GM19043 (cell line): ENCODE measurements at regions not wholly inside any gene's neighbourhood (a gene's known extent, or its start where the extent isn't known, plus 50 kb on each side); places are given as distances from the start of the nearest gene placed in this dataset.

Experiments
- ATAC-seq: cut with Tn5 transposase; IDR thresholded peaks from one replicate; pipeline ENCODE4 v1.9.1; 2021; ENCODE audit warnings: low read depth; ENCODE audit not compliant: unreplicated experiment

DNA sequence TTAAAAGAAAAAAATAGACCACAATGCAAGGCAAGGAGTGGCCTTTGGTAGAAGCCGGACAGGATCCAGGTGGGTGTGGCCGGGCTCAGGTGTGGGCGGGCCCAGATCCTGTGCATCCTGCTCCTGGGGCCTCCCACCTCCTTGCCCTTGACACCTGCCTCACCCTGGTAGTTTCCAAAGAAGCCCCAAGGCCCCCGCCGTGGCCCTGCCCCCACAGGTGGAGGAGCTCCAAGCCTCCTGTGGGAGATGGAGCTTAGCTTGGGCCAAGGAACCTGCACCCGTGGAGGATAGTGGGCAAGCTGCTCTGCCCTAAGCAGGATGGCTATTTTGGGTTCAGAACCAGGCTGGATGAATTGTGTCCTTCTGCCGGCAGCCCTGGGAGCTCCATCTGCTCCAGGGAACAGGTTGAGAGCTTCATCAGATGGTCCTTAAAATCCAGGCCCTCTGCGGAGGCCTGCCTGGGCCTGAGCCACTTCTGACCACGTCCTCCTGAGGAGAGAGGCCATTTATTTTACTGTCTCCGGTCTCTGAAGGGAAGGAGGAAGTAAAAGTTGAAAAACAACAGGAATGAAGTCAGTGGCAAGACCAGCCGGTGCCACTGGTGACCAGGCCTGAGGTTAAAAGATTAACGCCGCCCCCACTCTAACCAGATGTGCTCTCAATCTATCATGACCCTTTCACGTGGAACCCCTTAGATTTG is 53.9 kb upstream of the KLF13 start:
- no peak for ATAC-seq

DNA sequence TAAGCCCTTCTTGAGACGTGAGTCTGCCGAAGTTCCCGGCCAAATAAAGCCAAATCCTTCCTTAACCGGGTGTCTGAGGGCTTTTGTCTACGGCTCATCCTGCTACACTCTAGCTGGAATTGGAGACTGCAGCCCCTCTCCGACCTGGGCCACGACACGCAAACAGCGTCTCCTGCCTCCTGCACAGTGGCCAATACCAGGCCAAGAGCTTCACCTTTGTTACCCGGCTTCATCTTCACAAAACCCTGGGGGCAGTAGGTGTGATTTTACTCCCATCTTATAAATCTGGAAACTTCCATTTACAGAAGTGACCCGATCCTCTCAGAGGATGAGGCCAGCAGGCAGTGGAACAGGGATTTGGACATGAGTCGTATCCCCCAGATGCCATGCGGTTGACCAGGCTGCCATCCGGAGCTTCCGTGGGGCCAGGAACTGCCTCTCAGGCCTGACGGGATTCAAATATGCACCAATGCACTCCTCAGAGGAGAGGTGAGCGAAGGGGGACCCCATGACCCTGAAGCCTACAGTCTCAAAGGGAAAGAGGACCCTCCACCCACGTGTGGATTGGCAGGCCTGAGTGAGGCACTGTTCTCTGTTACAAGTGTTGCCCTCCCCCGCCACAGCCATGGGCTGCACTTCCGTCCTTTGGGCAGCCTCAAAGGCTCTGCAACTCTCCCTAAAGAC is 53.2 kb upstream of the KLF13 start:
- ATAC-seq: no peak

DNA sequence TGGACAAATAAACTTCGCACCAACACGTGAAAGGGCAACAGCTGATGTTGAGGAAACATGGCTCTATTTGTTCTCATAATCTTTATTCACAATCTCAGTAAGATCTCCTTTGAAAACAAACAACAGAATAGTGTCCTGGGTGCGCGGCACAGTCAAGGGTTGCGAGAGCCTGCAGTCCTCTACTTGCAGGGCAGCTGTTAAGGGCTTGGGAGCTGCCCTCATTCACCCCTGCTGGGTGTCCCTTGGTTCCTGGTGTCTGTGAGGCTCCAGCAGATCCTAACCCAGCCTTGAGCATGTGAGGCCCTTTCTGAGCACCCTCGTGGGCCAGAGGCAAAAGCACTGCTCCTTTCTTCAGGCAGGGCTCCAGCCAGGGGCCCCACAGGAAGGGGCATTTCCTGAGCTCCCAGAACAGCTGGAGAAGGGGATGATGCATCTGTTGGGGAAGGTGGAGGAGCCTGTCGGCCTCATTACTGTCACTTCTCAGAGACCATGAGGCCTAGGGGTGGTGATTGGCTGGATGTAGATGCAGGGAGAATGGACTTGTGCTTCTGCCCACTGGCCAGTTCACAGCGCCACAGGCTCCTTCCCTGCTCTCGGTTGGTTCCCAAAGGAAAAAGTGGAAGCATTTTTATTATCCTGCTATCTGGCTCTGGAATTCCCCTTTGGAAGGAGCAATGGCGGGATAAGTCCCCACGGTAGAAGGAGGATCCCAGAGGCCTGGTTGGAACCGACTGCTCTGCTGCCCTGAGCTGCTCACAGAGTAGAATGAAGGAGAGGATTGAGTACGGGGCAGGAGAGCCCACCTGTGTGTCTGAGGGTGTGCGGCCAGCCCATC is 51.9 kb upstream of the KLF13 start:
- no peak for ATAC-seq

DNA sequence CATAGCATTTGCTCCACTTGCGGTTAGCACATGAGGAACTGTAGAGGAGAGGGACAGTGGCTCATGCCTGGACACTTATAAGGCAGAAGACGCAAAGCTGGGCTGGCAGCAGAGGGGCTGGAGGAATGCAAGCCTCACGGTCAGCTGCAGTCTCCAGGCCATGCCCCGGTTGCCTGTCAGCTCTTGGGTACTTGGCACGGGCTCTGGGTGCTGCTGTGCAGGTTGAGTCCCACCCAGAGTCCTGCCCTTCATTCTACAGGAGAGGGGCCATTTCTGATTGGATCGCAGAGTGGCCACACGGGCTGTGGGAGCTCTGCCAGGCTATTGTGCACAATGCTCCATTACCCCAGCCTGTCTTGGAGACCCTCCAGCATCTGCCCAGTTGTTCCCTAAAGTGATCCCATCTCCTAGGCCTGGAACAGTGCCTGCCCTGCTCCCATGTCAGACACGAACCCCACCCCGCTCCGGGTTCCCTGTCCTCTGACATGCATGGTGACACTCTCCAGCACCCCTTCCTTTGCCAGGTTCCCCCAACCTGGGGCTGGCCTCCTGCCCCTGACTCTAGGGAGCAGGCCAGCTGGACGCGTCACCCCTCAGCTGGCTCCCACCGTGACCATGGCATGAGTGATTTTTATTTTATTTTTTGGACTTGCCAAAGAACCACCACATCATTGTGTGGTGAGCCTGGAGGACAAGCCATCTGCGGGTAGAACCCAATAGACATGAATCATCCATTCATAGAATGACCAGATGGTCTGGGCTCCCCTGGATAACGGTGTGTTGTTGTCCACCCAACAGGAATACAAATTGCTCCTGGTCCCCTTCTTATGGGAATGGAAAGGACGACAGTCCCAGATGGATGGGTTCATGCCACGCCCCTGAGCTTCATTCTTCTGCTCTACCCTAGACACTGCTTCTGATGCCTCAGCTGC is 51.0 kb upstream of the KLF13 start:
- ATAC-seq: no peak

DNA sequence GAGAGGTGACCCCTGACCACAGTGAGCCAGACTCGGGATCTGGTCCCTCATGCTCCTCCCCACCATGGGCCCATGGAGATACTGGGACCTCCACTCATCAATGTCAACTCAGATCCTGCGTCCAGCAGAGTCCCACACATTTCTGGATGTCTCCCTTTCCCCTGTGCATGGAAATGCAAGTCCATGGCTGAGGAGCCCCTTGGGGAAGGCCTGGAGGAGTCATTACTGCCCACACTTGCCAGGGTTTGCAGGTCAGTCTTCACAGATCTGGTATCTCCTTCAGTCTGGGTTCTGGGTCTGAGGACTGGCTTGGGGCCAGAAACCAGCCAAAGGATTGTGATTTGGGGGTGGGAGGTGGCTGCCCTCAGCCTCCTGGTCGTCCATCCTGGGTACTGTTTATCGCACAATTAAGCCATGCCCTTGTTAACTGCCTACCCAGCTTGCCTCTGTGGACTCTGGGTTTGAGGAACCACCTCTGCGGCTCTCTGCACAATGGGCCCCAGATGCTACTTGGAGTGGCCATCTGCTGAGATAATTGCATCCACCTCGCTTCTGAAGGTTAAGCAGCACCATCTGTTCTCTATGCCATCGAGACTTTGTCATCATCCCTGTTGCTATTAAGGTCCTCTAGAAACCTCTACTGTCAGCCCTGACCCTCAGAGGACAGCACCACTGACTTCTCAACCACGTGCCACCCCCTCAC is 49.9 kb upstream of the KLF13 start:
- no peak for ATAC-seq
